Gastroesophageal sphincter (tissue), 2 donors: ENCODE measurements at regions not wholly inside any gene's neighbourhood (a gene's known extent, or its start where the extent isn't known, plus 50 kb on each side); places are given as distances from the start of the nearest gene placed in this dataset.

Experiments used
- POLR2A ChIP-seq, 2 donors: fragments of 450-650 bp; IDR thresholded peaks; one replicate each; pipeline ENCODE4 v1.6.1; 2017; ENCODE audit warnings: antibody characterized with exemption in 2 of 2, mild to moderate bottlenecking in 2 of 2, moderate library complexity in 1 of 2
- POLR2AphosphoS5 ChIP-seq: sonication (generic); formaldehyde crosslinking; IDR thresholded peaks from one replicate; pipeline ENCODE4 v1.6.1; 2017; ENCODE audit warnings: antibody characterized with exemption

DNA sequence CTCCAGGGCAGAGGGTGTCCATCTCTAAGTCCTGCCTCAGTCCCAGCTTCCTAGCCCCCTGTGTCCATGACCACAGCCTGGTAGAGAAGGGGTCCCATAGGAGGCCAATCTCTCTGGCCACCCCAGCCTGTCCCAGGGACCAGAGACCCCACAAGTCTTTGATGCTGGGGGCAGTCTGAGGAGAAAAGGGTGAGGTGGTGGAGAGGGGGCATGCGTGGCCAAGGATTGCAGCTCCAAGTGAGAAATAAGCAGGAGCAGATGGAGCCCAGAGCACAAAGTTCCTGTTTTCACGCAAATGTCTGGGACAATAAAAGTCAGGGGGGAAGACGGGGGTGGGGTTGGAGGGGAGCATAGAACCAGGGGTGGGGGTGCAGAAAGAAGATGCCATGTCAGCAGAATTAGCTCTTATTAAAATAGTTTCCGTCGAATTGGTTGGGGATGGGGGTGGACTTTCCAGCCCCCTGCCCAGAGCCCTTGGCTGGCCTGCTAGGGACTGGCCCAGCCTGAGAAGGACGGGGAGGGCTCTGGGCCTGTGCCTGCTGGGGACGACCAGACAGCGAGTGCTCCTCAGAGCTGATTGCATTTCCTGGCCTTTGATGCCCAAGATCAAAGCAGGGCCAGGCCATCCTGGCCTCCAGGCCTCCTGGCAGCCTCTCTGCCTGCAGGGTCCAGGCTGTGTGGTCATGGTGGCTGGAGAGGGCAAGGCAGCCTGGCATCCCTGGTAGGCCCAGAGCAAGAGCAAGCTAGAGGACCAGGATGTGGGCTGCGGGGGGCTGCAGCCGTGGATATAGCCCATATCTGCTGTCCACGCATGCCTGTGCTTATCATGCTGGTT is 337.1 kb downstream of the DYSF start:
- TF ChIP-seq POLR2A (IDR thresholded peaks at IDR 0.05) (no peak), POLR2AphosphoS5 (no peak)
